ENCODE measurements at regions not wholly inside any gene's neighbourhood (a gene's known extent, or its start where the extent isn't known, plus 50 kb on each side); places are given as distances from the start of the nearest gene placed in this dataset.
"Not testable (repeated sequence)": the region's sequence is repeated elsewhere in the genome, so short reads cannot be mapped to it uniquely, and the experiment has no call there.

DNA sequence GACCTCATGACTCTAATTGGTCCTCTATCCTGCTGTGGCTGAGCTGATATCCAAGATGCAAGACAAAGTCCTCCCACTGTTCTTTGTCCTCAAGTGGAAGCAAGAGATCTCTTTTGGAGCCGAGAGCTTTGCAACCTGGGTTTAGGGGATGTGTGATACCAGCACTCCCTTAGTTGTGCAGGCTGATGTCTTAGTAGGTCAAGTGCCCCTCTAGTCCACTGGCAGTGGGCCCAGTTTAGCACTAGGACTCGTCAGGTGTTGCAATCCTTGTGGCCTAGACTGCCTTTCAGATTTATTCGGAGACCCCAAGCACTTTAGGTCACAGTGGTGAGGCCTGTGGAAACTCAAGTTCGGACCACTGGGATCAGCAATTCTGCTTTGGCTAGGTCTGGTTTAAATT lies 64.0 kb downstream of the GPRASP3 start:
- DNase-seq, result no peak

DNA sequence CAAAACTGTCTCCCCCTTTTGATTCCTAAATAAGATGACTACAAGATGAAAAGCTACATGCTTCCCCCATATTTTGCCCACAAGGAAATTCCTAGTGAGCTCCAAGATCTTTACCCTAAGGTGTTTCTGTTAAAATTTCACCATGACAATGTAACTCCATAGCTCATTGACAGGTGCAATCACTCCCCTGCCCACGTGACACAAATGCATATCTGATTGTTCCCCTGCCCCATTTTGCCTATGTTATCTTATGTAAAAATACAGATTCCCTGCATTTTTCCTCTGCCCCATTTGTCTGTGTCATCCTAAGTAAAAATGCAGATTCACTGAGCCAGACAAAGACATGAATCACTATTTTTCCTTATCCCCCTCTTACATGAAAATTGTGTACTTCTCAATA lies 66.7 kb downstream of the GPRASP3 start:
- DNase-seq, result no peak

DNA sequence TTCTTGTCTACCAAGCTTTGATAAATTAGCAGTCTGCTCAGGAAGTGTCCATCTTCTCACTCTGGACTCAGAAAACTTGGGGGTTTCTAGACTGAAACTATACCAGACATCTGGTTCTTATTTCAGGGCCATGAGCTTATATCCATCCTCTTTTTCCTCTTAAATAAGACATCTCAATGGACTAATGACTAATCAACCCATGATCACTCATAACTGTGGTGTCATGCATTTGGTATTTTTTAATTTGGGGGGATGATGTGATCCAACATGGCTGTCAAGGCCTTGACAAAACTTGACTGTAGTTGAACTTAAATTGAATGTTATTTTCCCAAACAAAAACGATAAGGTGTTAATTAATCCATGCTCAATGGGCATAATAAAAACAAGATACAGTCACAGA lies 87.8 kb downstream of the GPRASP3 start:
- no peak for DNase-seq

DNA sequence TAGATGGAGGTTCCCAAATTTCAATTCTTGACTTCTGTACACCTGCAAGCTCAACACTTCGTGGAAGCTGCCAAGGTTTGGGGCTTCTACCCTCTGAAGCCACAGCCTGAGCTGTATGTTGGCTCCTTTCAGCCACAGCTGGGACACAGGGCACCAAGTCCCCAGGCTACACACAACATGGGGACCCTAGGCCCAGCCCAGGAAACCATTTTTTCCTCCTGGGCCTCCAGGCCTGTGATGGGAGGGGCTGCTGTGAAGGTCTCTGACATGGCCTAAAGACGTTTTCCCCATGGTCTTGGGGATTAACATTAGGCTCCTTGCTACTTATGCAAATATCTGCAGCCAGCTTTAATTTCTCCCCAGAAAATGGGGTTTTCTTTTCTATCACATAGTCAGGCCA lies 97.7 kb downstream of the GPRASP3 start:
- not testable (repeated sequence) for DNase-seq

DNA sequence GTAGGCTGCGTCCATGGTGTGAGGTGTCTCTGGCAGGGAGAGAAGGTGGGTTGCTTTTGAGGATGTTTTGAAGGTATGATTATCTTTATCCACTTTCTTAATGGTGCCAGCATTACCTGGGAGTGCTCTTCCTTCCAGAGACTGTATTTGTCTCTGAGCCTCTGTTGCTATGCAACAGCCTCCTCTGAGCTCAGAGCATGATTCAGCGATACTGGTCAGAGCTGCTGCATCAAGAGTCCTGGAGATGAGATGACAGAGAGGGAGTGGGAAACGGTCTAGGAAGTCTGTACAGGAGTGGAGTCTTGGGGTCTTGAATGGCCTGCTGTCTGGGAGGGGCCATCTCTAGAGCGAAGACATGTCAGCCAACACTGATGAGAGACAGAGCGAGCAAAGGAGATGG lies 104.4 kb upstream of the RAB40AL start:
- DNase-seq, result no peak

DNA sequence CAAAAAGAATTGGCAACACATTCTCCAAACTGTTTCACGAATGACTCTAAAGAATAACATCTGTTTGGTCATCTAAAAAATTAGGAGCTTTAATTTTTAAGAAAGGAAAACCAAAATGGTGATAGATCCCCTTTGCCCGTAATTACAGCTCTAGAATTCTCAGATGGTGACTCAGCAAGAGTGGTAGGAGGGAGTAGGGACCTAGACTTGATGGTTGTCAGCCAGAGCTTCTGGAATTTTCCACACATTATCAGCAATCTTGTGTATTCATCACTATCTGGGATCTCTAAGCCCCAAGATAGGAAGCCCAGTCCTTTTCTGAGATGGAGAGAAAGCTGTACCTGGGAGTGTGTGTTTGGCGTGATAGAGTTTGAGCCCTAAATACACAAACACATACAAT lies 103.9 kb upstream of the RAB40AL start:
- DNase-seq, result no peak

DNA sequence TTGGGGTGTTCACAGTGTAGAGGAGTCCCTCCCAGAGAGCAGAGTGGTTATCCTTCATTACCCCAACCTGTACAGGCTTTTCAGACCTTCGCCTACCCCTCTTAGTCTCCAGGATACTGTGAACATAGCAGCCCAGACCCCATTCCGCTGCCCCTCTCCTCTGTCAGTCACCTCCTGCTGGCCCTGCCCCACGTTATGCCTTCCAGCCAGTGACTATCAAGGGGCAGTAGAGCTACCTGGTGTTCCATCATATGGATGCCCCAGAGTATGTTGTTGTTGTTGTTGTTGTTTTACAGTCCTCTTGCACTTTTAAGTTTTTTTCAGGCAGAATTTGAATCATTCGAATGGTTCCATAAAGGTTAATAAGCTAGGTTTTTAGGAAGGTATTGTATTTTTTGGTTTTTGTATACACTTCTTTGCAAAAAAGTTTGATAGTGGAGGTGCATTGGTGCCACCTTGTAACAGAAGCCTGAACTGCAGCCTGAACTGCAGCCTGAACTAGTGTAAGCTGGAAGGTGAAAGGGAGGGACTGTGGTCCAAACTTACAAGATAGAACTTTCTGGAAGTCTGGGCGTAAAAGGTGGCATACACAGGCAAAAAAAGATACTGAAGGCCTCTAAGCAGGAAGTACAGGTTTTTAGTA lies 101.4 kb upstream of the RAB40AL start:
- no peak for DNase-seq

DNA sequence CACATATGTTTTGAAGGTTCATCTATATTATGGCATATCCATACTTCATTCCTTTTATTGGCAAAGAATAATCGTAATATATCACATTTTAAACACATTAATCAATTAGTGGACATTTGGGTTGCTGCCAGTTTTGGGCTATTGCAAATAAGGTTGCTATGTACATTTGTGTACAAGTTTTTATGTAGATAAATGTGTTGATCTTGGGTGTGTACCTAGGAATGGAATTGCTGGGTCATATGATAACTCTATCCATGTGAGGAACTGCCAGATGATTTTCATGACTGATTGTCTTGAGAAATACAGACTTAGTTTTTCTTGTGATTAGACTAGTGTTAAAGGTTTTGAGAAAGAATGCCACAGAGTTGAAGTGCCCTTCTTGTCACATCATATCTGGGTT lies 99.2 kb upstream of the RAB40AL start:
- no peak for DNase-seq

DNA sequence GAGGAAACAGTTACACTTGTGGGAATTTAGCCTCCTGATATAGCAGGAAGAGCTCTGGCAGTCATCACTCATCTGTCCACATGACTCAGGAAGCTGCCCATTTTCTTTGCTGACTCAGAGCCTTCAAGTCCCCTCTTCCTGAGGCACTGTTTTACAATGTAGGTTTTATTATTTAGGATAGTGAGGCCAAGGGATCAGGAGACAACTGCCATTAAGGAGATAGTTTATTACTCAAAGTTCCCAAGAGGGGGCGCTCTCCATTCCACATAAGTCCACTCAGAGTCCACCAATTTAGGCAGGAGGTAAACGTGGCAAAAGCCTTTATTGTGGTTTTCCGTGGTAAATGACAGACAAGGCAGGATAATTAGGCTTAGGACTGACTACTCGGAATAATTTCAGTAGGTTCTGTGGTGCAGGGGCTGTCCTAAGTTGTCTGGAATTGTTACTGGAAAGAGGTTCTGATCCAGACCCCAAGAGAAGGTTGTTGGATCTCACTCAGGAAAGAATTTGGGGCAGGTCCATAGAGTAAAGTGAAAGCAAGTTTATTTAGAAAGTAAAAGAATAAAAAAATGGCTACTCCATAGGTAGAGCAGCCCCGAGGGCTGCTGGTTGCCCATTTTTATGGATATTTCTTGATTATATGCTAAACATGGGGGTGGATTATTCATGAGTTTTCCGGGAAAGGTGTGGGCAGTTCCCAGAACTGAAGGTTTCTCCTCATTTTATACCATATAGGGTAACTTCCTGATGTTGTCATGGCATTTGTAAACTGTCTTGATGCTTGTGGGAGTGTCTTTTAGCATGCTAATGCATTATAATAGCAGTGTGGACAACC lies 96.0 kb upstream of the RAB40AL start:
- DNase-seq, result no peak

DNA sequence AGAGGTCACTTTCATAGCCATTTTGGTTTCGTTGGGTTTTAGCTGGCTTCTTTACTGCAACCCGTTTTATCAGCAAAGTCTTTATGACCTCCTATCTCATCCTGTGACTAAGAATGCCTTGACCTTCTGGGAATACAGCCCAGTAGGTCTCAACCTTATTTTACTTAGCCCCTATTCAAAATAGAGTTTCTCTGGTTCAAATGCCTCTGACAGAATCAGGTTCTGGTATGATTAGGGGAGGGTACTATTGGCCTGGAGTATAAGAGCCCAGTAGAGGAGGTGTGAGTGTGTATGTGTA lies 95.4 kb upstream of the RAB40AL start:
- DNase-seq, result no peak

DNA sequence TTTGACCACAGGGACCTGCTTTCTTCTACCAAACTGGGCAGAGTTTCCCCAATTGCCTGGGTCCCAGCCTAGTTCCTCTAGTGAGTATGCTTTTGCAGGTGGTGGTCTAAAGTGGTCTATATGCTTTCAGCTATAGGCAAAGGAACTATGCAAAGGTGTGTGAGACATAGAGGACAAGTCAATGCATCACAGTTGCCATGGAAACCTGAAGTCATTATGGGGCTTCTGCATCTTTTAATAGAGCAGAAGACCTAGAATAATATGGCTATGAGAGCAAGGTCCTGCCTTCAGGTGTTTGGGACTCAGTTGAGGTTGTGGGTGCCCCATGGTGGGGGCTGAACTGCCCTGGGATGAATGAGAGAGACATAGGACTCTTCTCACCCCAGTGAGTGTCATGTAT lies 92.1 kb upstream of the RAB40AL start:
- no peak for DNase-seq

DNA sequence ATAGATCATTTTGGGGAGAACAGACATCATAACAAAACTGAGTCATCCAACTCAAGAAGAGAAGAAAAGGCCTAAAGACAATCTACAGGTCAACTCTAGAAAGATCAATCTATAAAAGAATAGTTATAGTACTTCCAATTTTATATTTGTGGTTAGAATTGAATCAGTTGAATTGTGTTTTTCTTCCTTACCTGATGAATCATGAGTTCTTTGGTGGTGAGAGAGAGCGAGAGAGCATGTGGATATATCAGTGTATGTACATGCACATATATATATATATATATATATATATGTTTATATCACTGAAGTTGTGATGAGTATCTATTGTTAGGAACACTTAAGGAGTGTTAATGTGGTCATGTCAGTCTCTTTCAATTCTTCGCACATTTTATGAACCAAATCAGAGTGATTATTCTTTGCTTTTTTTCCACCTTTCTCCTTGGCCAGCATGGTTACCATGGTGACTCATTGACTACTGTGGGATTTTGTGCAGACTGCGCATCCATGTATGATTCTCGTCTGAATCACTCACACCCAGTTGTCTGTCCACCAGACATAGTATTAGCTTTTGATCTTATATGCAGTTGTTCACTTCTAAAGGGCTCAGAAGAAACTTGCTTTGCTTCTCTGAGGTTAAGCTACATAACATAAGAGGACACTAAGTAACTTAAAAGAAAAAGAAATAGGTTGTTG lies 90.4 kb upstream of the RAB40AL start:
- no peak for DNase-seq

DNA sequence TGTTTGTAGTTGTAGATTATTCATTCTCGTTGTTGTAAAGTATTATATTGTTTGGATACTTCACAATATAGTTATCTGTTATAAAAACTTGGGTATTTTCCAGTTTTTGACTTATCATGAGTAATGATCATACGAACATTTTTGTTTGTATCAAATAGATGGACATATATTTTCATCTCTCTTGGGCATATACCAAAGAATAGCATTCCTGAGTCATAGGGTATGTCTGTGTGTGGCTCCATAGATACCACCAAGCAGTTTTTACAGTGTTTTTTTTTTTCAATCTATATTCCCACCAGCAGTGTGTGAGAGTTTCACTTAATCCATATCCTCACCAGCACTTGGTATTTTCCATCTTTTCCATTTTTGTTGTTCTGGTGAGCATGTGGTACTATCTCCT lies 89.7 kb upstream of the RAB40AL start:
- DNase-seq, result no peak

DNA sequence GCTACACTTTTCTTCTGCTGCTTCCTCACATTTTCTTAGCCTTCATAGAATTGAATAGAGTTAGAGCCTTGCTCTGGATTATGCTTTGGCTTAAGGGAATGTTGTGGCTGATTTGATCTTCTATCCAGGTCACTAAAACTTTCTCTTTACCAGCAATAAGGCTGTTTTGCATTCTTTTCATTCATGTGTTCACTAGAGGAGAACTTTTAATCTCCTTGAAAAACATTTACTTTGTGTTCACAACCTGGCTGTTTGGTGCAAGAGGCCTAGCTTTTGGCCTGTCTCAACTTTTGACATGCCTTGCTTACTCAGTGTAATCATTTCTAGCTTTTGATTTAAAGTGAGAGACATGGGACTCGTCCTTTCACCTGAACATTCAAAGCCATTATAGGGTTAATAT lies 87.7 kb upstream of the RAB40AL start:
- DNase-seq, result no peak

DNA sequence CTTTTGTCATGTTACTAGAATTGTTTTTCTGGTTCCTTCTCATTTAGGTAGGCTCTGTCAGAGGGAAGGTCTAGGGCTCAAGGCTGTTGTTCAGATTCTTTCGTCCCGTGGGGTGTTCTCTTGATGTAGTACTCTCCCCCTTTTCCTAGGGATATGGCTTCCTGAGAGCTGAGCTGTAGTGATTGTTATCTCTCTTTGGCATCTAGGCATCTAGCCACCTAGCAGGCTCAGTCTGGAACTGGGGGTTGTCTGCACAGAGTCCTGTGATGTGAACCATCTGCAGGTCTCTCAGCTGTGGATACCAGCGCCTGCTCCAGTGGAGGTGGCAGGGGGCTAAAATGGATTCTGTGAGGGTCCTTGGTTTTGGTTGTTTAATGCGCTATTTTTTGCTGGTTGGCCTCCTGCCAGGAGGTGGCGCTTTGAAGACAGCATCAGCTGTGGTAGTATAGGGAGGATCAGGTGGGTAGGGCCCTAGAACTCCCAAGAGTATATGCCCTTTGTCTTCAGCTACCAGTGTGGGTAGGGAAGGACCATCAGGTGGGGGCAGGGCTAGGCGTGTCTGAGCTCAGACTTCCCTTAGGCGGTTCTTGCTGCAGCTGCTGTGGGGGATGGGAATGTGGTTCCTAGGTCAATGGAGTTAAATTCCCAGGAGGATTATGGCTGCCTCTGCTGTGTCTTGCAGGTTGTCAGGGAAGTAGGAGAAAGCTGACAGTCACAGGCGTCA lies 78.1 kb upstream of the RAB40AL start:
- DNase-seq, result not testable (repeated sequence)

DNA sequence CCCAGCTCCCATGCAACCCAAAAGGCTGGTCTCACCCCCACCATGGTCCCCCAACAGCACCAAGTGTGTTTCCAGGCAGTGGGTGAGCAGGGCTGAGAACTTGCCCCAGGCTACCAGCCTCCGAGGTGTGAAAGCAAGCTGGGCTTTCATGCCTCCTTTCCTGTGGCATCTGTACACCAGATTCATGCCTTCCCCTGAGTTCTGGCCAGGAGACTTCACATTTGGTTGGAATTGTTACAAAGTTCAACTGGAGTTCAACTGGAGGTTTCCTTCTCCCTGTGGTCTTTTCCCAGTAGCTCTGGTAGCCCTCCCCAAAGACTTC lies 77.6 kb upstream of the RAB40AL start:
- no peak for DNase-seq

DNA sequence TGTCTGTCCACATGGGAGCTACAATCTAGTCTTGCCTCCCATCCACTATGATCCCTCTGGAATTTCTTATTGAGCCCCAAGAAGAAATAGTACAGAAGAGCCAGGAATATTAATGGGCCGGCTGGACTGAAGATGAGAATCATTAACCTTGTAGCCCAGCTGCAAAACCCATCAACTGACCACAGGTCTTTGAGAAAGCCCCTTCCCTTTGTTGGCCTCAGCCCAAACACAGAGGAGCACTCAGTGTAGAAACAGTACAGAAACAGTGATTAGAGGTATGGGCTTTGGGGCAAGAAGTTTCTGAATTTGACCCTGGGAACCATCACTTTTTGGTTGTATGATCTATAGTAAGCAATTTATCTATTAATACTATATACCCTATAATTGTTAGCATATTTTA lies 76.8 kb upstream of the RAB40AL start:
- no peak for DNase-seq

DNA sequence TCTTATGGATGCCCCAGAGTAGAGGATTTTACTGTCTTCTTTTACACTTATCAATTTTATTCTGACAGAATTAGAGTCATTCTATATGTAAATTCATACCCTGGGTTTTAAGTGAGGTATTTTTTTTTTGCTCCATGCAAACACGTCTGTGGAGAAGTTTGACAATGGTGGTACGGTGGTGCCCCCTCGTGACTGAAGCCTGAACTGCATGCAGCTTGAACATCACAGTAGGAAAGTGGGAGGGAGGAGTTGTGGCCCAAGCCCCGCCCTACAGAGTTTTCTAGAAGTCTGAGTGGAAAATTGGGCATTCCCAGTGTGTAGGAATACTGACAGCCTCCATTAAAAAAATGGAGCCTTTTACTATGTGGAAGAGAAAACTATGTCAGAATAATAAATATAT lies 73.3 kb upstream of the RAB40AL start:
- DNase-seq, result peak; percentile 43

DNA sequence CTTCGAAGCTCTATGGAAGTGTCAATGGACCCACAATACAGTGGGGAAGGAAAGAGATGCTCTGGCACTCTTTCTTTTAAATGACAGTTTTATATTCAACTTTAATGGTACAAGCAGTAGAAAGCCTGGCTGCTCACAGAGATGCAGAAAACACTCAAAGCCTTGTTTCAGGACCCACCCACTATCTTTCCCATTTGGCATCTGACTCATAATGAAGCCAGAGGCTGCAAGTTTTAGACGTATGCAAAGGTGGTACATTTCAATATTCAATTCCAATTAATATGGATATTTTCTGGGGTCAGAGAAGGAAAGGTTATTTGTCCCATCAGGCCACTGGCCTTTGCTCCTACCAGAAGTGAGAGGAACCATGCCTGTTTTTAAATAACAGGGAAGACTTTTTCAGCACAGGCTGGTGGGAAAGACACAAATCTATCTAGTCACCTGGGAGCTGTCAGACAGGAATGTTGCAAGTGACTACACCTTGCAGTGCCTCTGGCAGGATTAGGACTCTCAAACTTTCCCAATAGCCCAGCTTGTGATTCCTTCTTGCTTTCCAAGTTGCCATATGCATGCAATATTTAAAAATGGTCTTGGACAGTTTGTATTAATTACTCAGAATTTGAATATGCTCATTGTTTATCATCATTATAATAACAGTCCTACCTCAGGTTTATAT lies 70.0 kb upstream of the RAB40AL start:
- no peak for DNase-seq

DNA sequence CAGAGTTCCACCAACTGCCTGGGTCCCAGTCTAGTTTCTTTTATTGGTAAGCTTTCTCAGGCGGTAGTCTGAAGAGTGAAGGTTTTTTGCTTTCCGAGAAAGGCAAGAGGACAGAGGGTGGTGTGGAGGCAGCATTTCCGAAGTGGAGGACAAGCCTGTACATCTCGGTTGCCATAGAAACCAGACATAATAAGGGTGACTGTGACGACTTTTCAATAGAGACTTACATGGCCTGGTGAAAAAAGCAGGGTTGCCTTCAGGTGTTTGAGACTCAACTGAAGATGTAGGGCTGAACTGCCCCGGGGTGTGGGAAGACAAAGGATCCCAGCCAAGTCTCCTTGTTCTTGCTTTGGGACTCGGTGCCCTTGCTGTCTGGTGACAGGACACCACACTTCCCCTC lies 53.6 kb upstream of the RAB40AL start:
- DNase-seq, result no peak

All from NCI-H1048 (cell line).